Esophagus muscularis mucosa (tissue), 3 donors: ENCODE measurements at regions not wholly inside any gene's neighbourhood (a gene's known extent, or its start where the extent isn't known, plus 50 kb on each side); places are given as distances from the start of the nearest gene placed in this dataset.
"Not testable (repeated sequence)": the region's sequence is repeated elsewhere in the genome, so short reads cannot be mapped to it uniquely, and the experiment has no call there.

Experiments used
- CTCF ChIP-seq, 3 experiments: fragments of 200-600 bp in 2 of 3; fragments of 450-650 bp in 1 of 3; sonication (generic) in 2 of 3; IDR thresholded peaks; one replicate each; pipeline ENCODE4 v1.5.1; 2017 to 2019; ENCODE audit warnings: antibody characterized with exemption in 3 of 3, mild to moderate bottlenecking in 2 of 3, moderate library complexity in 1 of 3
- POLR2A ChIP-seq: fragments of 450-650 bp; IDR thresholded peaks from one replicate; pipeline ENCODE4 v1.6.1; 2017; ENCODE audit warnings: antibody characterized with exemption, moderate library complexity, mild to moderate bottlenecking, low read depth
- POLR2AphosphoS5 ChIP-seq, 2 donors: sonication (generic); formaldehyde crosslinking; IDR thresholded peaks; one replicate each; pipeline ENCODE4 v1.6.1; 2017; ENCODE audit warnings: antibody characterized with exemption in 2 of 2

- not testable (repeated sequence) for TF ChIP-seq POLR2A; POLR2AphosphoS5 (IDR thresholded peaks at IDR 0.05); CTCF (IDR thresholded peaks at IDR 0.05)
Observed at GRCh38 chr22:23443905-23444304, 136.2 kb downstream of the IGLL1 start.
